Stimulated activated CD4-positive, alpha-beta T cell treated with anti-CD3 and anti-CD28 coated beads, Interleukin-12 subunit alpha, Interleukin-12 subunit beta, amount 100 ng/mL, for 4 hours (primary cell): ENCODE measurements at regions not wholly inside any gene's neighbourhood (a gene's known extent, or its start where the extent isn't known, plus 50 kb on each side); places are given as distances from the start of the nearest gene placed in this dataset.
A peak's percentile ranks its signal among the peaks of the same experiment; 100 is the strongest.
"Not testable (repeated sequence)": the region's sequence is repeated elsewhere in the genome, so short reads cannot be mapped to it uniquely, and the experiment has no call there.

Experiments
- DNase-seq: peaks from one replicate; pipeline ENCODE4 v3.0.0-alpha.2; 2020

- no peak for DNase-seq
Observed at GRCh38 chr1:233478611-233479010, 135.3 kb upstream of the KCNK1 start.

- no peak for DNase-seq
Observed at GRCh38 chr1:233479110-233479890, 134.6 kb upstream of the KCNK1 start.

DNA sequence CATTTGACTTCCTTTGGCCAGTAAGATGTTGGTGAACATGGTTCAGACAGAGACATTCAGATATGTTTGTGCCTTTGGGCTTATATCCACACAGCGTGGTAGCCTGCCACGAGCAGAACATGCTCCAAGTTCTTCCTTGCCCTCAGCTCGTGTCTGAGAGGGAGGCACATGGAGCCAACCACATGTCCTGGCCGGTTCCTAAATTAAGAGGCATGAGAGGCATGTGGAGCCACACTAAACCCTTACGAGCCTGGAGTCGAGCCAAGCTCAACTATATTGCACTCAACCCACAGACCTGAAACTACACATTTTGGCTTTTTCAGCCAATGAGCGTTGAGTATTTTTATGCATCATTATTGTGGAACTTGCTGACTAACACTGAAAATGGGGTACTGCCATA, 133.7 kb upstream of the KCNK1 start:
- no peak for DNase-seq

DNA sequence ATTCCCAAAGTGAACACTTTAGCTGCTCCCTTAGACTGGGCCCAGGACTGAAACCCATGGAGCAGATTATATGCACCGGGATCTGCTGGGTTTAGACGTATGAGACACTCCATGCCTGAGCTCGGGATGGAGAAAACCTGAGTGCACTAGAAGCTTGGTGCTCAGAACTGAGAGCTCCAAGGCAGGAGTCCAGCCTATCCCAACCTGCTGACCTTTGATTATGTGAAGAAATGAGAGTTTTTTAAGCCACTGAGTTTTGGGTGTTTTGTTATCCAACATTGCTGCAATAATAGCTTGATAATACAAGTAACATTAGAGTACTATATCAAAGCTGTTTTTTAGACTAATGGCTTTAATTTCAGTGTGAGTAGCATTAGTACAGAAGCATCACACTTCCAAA, 131.5 kb upstream of the KCNK1 start:
- DNase-seq = no peak

DNA sequence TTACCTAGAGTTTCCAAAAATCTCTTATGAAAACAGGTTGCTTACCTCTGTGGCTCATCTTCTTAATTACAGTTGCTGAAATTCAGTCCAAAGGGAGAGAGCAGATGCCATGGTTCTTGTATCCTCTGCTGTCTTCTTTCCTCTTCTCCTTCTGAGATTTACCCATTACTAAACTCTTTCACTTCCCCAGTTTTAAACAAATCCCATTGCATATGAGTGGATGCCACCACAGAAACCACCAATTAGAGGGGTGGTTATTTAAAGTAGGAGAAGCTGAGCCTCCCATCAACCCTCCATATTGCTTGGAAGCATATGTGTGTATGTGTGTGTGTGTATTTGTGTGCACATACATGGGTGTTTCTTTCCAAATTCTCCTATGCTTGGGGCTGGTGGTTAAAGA, 128.5 kb upstream of the KCNK1 start:
- DNase-seq = no peak

GRCh38 chr1:233485809-233486398, 128.0 kb upstream of the KCNK1 start:
- no peak for DNase-seq

- no peak for DNase-seq
Observed at GRCh38 chr1:233487408-233487807, 126.5 kb upstream of the KCNK1 start.

DNA sequence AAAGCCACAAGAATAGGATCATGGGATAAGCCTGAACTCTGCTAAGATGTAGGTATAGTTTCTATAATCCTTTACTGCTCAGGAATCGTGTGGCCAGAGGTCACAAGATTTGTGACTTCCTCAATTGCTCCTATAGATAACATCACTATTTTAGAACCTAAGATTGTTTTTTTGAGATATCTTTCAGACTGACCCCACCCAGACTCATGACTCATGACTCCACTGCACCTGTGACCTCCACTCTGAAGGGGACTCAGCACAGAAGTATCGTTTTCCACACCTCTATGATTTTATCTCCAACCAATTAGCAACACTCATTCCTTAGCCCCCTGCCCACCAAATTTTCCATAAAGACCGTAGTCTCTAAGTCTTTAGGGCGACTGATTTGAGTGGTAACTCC, 124.5 kb upstream of the KCNK1 start:
- DNase-seq = no peak

DNA sequence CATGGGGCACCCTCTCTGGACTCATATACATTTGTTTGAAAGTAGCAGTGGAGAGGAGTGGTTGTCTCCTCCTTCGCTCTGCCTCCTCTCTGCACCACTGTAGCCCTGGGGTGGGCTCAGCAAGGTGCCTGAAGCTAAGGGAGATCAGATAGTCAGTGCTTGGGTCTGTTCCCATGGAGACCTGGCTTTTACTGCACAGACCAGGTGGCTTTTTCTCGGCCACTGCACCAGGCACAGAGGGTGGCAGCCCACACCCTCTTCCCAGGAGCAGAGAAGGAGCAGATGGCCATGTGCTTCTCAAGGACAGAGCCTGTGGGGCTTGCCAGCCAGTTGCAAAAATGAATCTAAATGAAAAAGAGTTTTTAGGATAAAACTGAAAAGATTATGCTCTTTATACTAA, 123.4 kb upstream of the KCNK1 start:
- DNase-seq = no peak

GRCh38 chr1:233491953-233492620, 121.8 kb upstream of the KCNK1 start:
- DNase-seq = no peak

- no peak for DNase-seq
Observed at GRCh38 chr1:233496993-233497392, 116.9 kb upstream of the KCNK1 start.

DNA sequence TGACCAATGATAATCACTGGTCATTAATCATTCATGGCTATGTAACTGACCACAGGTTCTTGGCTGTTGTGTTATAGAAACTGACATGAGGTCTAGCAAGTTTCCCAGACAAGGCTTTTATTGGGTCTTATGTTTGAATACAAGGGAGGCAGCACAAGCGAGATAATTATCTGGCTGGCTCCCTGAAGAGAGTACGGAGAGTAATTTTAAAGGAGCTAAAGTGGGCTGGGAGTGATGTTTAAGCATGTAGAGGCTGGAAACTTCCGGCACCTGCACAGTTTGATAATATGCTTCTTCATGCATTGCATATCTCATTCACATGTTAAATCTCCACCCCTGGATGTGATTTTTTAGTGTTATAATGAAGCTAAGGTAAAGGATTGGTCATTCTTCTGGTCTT, 116.2 kb upstream of the KCNK1 start:
- DNase-seq = no peak

DNA sequence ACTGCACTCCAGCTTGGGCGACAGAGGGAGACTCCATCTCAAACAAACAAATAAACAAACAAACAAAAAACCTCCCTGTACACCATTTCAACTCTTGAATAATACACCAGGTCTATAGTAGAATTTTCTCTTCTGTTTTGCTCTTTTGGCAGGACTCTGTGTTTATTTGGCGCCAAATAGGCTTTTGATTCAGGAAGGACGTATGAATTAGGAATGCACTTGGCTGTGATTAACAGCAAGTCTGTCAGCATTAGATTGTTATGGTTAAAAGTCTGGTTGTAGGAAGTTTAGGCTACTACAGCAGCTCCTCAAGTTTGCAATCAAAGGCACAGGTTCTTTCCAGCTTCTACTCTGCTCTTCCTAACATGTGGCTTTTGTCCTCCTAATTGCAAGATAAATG, 113.8 kb upstream of the KCNK1 start:
- no peak for DNase-seq

GRCh38 chr1:233503366-233503954, 110.4 kb upstream of the KCNK1 start:
- no peak for DNase-seq

DNA sequence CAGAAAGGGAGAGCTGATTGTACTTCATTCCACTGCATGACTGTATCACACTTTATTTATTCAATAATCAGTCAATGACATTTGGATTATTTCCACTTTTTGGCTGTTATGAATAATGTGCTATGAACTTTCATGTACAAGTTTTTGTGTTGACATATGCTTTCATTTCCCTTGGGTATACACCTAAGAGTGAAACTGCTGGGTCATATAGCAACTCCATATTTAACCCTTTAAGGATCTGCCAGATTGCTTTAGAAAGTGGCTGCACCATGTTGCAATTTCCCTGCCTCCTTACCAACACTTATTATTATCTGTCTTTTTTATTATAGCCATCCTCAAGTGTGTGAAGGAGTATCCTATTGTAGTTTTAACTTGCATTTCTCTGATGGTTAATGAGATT, 108.8 kb upstream of the KCNK1 start:
- DNase-seq = no peak

GRCh38 chr1:233505889-233506288, 108.0 kb upstream of the KCNK1 start:
- DNase-seq = not testable (repeated sequence)

DNA sequence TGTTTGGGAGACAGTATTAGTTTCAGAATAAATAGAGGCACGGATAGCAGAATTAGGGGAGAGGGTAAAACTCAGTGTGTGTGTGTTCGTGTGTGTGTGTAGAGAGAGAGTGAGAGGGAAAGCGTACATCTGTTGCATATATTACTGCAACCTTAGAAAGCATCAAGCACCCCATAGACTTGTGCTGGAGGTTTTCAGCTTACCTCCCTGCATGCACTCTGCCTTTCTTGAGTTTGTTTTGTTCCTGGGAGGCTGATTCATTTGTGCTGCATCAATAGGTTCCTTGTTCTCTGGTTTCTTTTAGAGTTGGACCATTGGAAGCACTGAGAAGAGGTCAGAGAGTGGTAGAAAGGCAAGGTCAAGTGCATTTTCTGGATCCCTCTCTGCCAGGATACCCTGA, 104.4 kb upstream of the KCNK1 start:
- no peak for DNase-seq

DNA sequence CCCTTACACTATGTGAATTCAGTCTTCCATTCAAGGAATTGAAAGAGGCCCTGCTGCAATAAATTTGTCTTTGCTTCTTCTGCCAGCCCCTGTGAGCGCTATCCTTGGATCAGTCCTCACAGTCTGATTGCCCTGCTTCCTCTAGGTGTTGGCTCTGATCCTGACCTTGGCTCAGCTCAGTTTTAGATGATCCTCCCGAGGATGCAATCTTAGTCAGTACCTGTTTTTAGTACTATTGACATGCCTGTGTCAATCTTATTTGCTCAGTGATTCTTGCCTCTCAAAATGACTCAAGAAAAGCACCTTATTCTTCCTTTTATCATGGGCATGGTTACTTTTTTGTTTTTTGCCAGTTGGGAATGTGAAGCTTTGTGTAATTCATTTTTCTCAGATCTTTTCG, 101.4 kb upstream of the KCNK1 start:
- DNase-seq = no peak

DNA sequence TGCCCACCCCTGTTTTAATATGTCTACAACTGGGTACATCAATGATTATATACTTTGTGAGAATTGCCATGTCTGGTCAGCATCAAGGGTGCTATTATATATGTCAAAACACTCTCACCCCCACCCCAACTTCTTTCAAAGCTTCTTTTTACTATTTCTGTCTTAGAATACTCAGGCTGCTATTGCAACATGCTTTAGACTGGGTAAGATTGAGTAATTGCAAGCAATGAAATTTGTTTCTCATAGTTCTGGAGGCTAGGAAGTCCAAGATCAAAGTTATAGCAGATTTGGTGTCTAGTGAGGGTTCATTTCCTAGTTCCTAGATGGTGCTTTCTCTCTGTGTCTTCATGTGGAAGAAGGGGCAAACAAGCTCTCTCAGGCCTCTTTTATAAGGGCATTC, 100.5 kb upstream of the KCNK1 start:
- no peak for DNase-seq

DNA sequence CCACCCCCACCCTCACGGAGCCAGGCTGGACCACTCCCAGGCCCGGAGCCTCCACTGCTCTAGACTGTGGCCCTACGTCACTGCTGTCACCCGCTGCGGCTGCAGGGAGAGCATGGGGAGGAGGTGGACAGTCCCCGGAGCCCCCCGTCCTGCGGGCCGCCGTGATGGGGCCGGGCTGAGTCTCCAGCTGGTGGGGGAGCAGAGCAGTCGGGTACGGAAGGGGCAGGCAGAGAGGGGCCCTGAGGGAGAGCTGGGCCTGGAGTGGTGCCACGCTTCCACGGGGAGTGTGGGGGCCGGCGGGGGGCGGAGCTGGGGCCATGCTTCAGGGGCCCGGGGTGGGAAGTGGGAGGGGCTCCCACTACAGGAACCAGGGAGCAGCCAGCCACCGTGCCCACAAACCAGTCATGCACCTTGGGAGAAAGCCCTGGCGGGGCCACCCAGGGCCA, 98.9 kb upstream of the KCNK1 start:
- DNase-seq = no peak

- DNase-seq = no peak
Observed at GRCh38 chr1:233516732-233517131, 97.2 kb upstream of the KCNK1 start.

DNA sequence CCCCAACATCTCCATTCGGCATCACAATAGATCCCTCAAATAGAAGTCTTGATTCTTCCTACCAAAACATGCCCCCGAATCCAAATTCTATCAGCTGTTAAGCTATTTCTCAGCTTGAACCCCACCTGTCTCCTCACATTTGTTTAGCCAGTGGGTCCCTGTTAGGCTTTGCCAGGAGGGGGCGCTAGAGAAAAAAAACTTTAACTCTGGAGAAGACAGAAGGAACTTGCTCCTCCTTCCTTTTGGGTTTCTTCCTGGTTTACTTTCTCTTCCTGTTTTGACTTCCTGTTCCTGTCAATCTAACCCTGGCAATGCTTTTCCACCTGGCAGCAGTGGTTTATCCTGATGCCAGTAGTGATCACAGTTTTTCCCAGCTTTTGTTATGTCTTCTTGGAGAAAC, 95.6 kb upstream of the KCNK1 start:
- DNase-seq = peak; percentile 1

DNA sequence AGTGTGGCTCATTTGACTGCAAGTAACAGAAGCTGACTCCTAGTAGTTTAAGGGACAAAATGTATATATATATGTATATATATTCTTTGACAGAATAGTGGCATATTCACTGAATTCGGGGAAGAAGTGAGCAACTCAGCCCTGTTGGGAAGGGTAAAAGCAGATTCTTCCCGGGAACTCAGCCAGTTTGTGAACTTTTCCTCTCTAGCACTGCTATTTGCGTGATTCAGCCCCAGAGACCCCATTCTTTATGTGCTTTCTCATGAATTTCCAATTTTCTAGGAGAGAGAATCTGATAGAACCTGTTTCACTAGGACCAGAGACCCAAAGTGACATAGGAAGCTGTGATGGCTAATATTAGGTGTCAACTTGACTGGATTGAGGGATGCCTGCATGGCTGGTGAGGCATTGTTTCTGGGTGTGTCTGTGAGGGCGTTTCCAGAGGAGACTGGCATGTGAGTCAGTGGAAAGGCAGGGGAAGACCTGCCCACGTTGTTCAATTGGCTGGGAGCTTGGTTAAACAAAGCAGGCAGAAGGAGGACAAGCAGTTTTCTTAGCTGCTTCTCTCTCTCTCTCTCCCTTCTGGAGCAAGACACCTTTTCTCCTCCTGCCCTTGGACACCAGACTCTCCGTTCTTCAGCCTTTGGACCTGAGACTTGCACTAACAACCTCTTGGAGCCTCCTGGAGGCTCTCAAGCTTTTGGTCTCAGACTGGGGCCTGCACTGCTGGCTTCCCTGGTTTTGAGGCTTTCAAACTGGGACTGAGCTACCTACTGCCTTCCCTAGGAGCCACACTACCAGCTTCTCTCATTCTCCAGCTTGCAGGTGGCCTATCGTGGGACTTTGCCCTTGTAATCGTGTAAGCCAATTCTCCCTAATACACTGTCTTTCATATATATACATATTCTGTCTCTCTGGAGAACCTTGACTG, 93.4 kb upstream of the KCNK1 start:
- DNase-seq = no peak
